NCI-H2227 treated with DMSO at 0.1 percent for 48 hours (cell line): ENCODE measurements at regions not wholly inside any gene's neighbourhood (a gene's known extent, or its start where the extent isn't known, plus 50 kb on each side); places are given as distances from the start of the nearest gene placed in this dataset.

ENCODE experiments used
- DNase-seq: peaks from one replicate; lab custom pipeline; 2025; lab: John Stamatoyannopoulos, UW

GRCh38 chr11:37621662-37622061, 1023.6 kb upstream of the RAG2 start:
- no peak for DNase-seq

GRCh38 chr11:37616291-37616690, 1018.3 kb upstream of the RAG2 start:
- DNase-seq: no peak

DNA sequence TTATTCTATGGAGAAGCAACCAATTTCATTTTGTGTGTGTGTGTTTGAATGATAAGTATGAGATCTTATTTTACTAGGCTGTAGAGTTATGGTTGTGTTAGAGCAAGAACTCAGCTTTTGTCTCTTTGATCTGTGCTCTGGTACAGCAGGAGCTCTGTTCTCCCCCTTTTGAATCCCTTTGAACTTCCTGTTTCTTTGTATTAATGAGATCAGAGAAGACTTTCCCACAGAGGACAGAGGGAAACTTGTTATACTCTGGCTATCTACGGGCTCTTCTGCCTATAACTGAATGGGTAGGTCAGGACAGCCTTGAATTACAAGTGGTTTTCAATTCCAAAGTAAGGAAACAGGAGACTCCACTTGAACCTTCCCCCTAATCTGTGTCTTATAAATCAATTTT, 1015.0 kb upstream of the RAG2 start:
- DNase-seq: no peak

GRCh38 chr11:37612146-37612545, 1014.1 kb upstream of the RAG2 start:
- DNase-seq: no peak

- no peak for DNase-seq
Observed at GRCh38 chr11:37605229-37605628, 1007.2 kb upstream of the RAG2 start.

GRCh38 chr11:37598381-37598780, 1000.3 kb upstream of the RAG2 start:
- DNase-seq: no peak

- DNase-seq: no peak
Observed at GRCh38 chr11:37597776-37598175, 999.7 kb upstream of the RAG2 start.

GRCh38 chr11:37595845-37596244, 997.8 kb upstream of the RAG2 start:
- no peak for DNase-seq

- no peak for DNase-seq
Observed at GRCh38 chr11:37574361-37574760, 976.3 kb upstream of the RAG2 start.

GRCh38 chr11:37572491-37573171, 974.6 kb upstream of the RAG2 start:
- DNase-seq: no peak

DNA sequence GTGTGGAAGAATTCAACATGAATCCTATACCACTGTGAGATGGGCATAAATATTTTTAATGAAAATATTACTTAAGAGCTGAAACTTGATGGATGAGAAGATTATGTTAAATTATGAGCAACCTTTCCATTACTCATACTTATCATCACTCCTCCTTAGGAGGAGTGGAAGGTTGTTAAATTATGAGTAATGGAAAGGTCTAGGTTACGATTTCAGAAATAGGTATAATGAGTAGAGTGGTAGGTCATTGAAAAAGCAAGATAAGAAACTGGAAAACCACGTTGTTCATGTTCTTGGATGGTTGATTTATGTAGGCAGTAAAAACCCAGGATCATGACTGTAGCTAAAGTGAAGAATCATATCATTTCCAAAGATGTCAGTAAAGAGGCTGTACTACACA, 973.2 kb upstream of the RAG2 start:
- DNase-seq: no peak

DNA sequence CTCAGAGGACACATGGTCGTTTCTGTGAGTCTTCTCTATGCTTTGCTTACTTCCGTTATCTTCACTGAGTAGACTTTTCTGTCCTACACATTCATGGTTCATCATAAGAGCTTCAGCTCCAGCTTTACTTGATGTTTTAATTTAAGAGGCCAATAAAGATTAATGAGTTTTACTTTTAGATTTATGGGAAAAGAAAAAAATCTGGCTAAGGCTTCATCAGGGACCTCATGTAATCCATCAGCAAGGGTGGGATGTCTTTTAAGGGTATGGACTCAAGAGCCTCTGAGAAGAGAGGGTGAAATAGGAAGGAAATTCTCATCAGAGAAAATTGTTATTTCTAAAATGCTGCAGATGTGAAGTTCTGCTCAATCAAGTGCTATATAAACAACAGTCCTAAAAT, 963.0 kb upstream of the RAG2 start:
- DNase-seq: no peak

- DNase-seq: no peak
Observed at GRCh38 chr11:37560346-37560745, 962.3 kb upstream of the RAG2 start.

- DNase-seq: no peak
Observed at GRCh38 chr11:37558619-37559210, 960.7 kb upstream of the RAG2 start.

DNA sequence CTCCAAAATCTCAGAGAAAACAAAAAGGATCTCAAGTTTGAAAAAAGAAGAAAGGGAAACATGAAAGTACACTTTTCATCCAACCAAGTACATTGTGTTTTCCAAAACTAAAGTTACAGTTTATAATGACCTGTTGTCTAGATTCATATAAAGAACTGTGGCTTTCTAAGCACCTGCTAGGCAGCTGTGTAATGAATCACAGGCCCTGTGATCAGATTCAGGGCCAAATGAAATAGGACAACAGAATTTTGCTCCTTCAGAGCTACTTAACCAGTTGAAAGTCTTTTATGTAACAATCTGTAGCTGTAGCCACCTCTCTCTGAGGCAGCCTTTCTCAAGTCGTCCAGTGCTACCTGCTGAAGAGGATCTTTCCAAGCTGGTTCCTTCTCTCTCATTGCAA, 960.0 kb upstream of the RAG2 start:
- DNase-seq: no peak

GRCh38 chr11:37552284-37552683, 954.2 kb upstream of the RAG2 start:
- DNase-seq: no peak

DNA sequence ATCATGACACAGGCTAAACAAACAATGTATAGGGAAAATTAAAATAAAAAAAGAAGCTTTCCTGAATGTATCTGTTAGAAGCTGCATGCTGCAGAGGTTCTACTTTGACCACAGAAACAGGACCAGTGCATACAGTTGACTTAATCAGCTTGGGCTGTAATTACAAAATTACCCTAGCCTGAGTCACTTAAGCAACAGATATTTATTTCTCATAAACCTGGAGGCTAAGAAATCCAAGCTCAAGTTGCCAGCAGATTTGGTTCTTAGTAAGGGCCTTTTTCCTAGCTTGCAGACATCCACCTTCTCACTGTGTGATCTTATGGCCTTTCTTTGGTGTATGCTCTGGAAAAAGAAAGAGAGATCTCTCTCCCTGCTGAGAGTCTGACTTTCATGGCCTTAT, 946.5 kb upstream of the RAG2 start:
- DNase-seq: no peak

DNA sequence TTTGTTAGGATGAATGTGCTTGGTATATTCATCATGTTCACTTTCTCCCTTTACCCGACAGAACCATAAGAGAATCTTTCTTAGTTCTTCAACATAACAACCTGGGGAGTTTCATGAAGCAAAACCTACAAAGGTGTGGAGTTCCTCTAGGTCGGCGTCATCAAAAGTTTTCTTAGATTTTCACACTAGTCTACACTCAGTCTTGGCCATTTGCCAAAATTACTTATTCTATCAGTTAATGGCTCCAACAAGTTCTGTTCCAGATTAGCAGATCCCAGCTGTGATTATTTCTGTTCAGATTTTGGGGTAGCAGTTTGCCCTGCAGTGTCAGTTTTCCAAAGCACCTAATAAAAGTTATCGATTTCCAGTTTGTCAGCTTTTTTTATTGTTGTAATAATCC, 935.8 kb upstream of the RAG2 start:
- DNase-seq: no peak

GRCh38 chr11:37533087-37533486, 935.1 kb upstream of the RAG2 start:
- no peak for DNase-seq

GRCh38 chr11:37532271-37532670, 934.2 kb upstream of the RAG2 start:
- DNase-seq: no peak

- DNase-seq: no peak
Observed at GRCh38 chr11:37527545-37527944, 929.5 kb upstream of the RAG2 start.

DNA sequence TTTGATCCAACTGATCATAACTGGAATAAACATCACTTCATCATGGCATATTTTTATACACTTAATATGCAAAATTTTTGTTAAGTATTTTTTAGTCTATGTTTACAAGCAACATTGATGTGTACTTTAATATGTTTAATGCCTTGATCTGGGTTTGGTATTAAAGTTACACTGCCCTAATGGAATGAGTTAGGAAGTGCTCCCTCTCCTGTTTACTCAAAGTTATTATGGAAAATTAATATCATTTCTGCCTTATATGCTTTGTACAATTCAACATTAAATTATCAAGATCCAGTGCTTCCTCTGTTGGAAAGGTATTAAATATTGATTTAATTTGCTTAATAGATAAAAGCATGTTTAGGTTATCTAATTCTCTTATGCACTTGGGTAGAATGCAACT, 927.3 kb upstream of the RAG2 start:
- no peak for DNase-seq

- no peak for DNase-seq
Observed at GRCh38 chr11:37519781-37520180, 921.7 kb upstream of the RAG2 start.

GRCh38 chr11:37512156-37512780, 914.2 kb upstream of the RAG2 start:
- no peak for DNase-seq
